Ovary (tissue), 7 donors: ENCODE measurements at regions not wholly inside any gene's neighbourhood (a gene's known extent, or its start where the extent isn't known, plus 50 kb on each side); places are given as distances from the start of the nearest gene placed in this dataset.

Experiments used
- DNase-seq, 5 donors: peaks; one replicate each; pipeline ENCODE4 v3.0.0-alpha.2; 2019 to 2020
- H3K27ac ChIP-seq, 2 donors: fragments of 200-600 bp; one replicate each; pipeline versions ENCODE4 v1.5.1 to v1.8.0; 2019 to 2022
- H3K27me3 ChIP-seq: fragments of 200-600 bp; one replicate; pipeline ENCODE4 v1.8.0; 2022
- H3K36me3 ChIP-seq: fragments of 200-600 bp; sonication (generic); one replicate; pipeline ENCODE4 v1.5.1; 2019
- H3K4me1 ChIP-seq: one replicate; pipeline ENCODE4 v1.8.1; 2013; ENCODE audit warnings: mild to moderate bottlenecking, moderate library complexity; ENCODE audit not compliant: insufficient read depth
- H3K4me3 ChIP-seq: fragments of 200-600 bp; sonication (generic); one replicate; pipeline ENCODE4 v1.5.1; 2017
- H3K9me3 ChIP-seq, 2 donors: fragments of 200-600 bp in 1 of 2; sonication (generic) in 1 of 2; one replicate each; pipeline versions ENCODE4 v1.5.1 to v1.8.1; 2013 to 2019; ENCODE audit warnings: mild to moderate bottlenecking in 1 of 2, moderate library complexity in 1 of 2
- CTCF ChIP-seq, 3 donors: fragments of 450-650 bp in 2 of 3; fragments of 200-600 bp in 1 of 3; IDR thresholded peaks; one replicate each; pipeline versions ENCODE4 v1.5.1 to v1.8.0; 2016 to 2022; ENCODE audit warnings: antibody characterized with exemption in 3 of 3, mild to moderate bottlenecking in 1 of 3
- EP300 ChIP-seq: sonication (generic); formaldehyde crosslinking; IDR thresholded peaks from one replicate; pipeline ENCODE4 v1.6.1; 2017; ENCODE audit warnings: antibody characterized with exemption
- POLR2A ChIP-seq: fragments of 450-650 bp; IDR thresholded peaks from one replicate; pipeline ENCODE4 v1.6.1; 2017; ENCODE audit warnings: antibody characterized with exemption, mild to moderate bottlenecking, moderate library complexity
- WGBS, 3 donors: extraction: QIAGEN DNeasy Blood & Tissue Kit in 1 of 3; methylation state at CpG; one replicate each; pipeline versions ENCODE4 v1.1.5 to v1.1.7; 2013 to 2017; 5-methylcytosine and 5-hydroxymethylcytosine counted together
- intact Hi-C, 4 donors: fragments of 100-400 bp; cut with DNase I; formaldehyde crosslinking; loops; one replicate each; pipeline versions ENCODE4 v1.11.0 to v1.15.1; 2022 to 2023
- donor health status: DM: no; HTN: no; CAD: no; lungs with moderate emphysema.
- donor health status: DM: no; HTN: no; CAD: no.
- donor health status: Bipolar disorder and iron deficiency.
- donor health status: DM: no; HTN: no; CAD: no.
- donor health status: DM: yes; HTN: yes; CAD: no.

- Histone ChIP-seq H3K4me1 (no peaks in the 10 kb centered on the region), H3K9me3 (no peaks in the 10 kb centered on the region), H3K27me3 (no peaks in the 10 kb centered on the region), H3K4me3 (no peak overlapping the region), H3K27ac (no peak overlapping the region), H3K36me3 (no peaks in the 10 kb centered on the region)
- no peak for DNase-seq
- TF ChIP-seq EP300 (no peak), CTCF (IDR thresholded peaks at IDR 0.05) (no peak), POLR2A (no peak)
- WGBS, 3 donors, result 87 to 90% (median 88%) methylated on average over 1 of the region's 1 CpG
- intact Hi-C loops, result no loop called here
Measured at GRCh38 chr5:98069876-98070512, 703.5 kb upstream of the RGMB start.

GRCh38 chr5:98072921-98073320 is 700.5 kb upstream of the RGMB start:
- H3K4me1 ChIP-seq, result no peaks in the 10 kb centered on the region
- intact Hi-C loops, result no loop called here
- 91 to 94% (median 91%) methylated on average over 3 of the region's 3 CpGs for WGBS, 3 donors
- no peak overlapping the region for H3K4me3 ChIP-seq
- H3K27me3 ChIP-seq, result no peaks in the 10 kb centered on the region
- H3K9me3 ChIP-seq, result no peaks in the 10 kb centered on the region
- H3K27ac ChIP-seq, result no peak overlapping the region
- TF ChIP-seq EP300 (no peak), CTCF (IDR thresholded peaks at IDR 0.05) (no peak), POLR2A (no peak)
- H3K36me3 ChIP-seq, result no peaks in the 10 kb centered on the region
- no peak for DNase-seq

GRCh38 chr5:98076501-98076900 is 697.0 kb upstream of the RGMB start:
- Histone ChIP-seq H3K36me3 (no peaks in the 10 kb centered on the region), H3K4me3 (no peak overlapping the region), H3K9me3 (no peaks in the 10 kb centered on the region), H3K27ac (no peak overlapping the region), H3K4me1 (no peaks in the 10 kb centered on the region), H3K27me3 (no peaks in the 10 kb centered on the region)
- DNase-seq, result no peak
- intact Hi-C loops, result no loop called here
- 61 to 89% (median 63%) methylated on average over 2 of the region's 2 CpGs for WGBS, 3 donors
- TF ChIP-seq POLR2A (no peak), CTCF (IDR thresholded peaks at IDR 0.05) (no peak), EP300 (no peak)

GRCh38 chr5:98085593-98085992 is 687.9 kb upstream of the RGMB start:
- DNase-seq, result no peak
- WGBS, 3 donors, result 93 to 100% (median 95%) methylated on average over 4 of the region's 4 CpGs
- no peaks in the 10 kb centered on the region for H3K4me1 ChIP-seq
- no peak overlapping the region for H3K4me3 ChIP-seq
- TF ChIP-seq POLR2A (no peak), EP300 (no peak), CTCF (IDR thresholded peaks at IDR 0.05) (no peak)
- H3K27me3 ChIP-seq, result no peaks in the 10 kb centered on the region
- intact Hi-C loops, result no loop called here
- no peaks in the 10 kb centered on the region for H3K36me3 ChIP-seq
- H3K27ac ChIP-seq, result no peak overlapping the region
- no peaks in the 10 kb centered on the region for H3K9me3 ChIP-seq
